Femur (tissue), 1 donor: ENCODE measurements at regions not wholly inside any gene's neighbourhood (a gene's known extent, or its start where the extent isn't known, plus 50 kb on each side); places are given as distances from the start of the nearest gene placed in this dataset.
A peak's percentile ranks its signal among the peaks of the same experiment; 100 is the strongest.

Source experiments
- DNase-seq: peaks from one replicate; pipeline ENCODE4 v3.0.0-alpha.2; 2017

DNA sequence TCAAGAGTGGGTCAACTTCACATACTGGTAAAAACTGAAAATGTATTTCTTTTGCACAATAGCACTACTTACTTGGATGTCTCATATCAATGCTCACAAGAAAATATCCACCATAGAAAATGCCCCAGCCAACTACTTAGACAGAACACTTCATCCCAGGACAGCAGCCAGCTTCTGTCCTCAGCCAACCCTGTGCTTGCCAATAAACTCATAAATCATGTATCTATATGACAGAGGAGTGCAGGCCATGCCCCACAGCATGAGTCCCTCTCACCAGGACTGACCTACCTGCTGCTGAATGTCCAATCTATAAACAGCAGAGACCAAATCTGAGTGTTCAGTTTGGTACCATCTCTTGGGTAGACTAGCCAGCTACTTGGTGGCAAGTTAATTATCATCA is 179.3 kb downstream of the OMA1 start:
- no peak for DNase-seq

DNA sequence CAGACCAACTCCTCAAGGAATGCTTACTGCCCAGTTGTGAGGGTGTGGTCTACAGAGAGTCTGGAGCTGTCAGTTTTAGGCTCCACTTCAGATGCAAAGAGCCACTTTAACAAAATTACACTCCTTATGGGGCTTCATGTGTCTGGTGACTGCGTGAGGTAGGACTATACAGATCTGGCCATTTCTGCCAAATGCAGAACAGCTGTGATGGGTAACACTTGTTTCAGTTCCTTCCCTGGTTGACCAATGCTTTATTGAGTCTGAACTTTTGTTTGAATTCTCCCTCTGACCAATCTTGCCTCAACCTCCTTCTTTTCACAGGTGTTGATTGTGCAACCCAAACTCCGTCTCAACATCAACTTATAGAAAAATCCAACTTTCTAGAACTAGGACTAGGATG is 181.2 kb downstream of the OMA1 start:
- DNase-seq, result no peak

DNA sequence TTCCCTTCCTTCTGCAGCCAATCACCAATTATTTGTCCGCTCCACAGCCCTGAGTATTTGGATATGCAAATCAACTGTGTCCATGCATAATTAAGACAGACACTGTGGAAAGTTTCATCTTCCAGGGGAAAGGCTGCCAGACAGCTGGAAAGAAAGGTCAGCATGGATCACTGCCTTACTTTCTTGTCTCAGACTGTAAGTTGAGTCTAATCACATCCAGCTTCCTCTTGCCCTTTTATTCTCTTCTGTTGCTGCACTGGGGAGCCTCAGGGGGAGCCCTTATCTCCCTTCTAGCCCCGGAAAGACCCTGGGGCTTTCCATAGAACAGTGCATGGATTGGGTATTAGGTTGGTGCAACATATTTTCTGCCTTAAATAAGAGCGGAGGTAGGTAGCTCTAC is 182.9 kb downstream of the OMA1 start:
- no peak for DNase-seq

- DNase-seq, result no peak
Measured at GRCh38 chr1:58361134-58361533, 185.4 kb downstream of the OMA1 start.

DNA sequence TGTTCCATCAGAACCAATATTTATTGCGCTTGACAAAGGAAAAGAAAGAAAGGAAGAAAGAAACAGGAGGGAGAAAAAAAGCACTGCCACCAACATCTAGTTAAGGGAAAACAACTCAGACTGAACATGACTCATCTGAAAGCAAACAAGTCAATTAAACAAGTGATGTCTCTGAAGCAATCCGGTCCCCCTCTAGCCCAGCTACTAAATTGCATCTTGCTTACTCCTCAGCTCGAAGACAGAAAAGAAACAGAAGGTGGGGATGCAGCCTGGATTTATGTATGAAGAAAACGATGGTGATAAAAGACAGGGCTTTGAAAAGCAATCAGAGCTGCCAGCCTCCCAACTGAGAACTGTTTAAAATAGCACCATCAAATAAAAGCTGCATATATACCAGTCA is 188.2 kb downstream of the OMA1 start:
- no peak for DNase-seq

GRCh38 chr1:58356402-58356801 is 190.1 kb downstream of the OMA1 start:
- DNase-seq, result no peak

- no peak for DNase-seq
Measured at GRCh38 chr1:58353168-58353567, 193.4 kb downstream of the OMA1 start.

GRCh38 chr1:58352476-58353092 is 193.9 kb downstream of the OMA1 start:
- no peak for DNase-seq

- peak; percentile 24 for DNase-seq
Measured at GRCh38 chr1:58346036-58346355, 200.5 kb downstream of the OMA1 start.

DNA sequence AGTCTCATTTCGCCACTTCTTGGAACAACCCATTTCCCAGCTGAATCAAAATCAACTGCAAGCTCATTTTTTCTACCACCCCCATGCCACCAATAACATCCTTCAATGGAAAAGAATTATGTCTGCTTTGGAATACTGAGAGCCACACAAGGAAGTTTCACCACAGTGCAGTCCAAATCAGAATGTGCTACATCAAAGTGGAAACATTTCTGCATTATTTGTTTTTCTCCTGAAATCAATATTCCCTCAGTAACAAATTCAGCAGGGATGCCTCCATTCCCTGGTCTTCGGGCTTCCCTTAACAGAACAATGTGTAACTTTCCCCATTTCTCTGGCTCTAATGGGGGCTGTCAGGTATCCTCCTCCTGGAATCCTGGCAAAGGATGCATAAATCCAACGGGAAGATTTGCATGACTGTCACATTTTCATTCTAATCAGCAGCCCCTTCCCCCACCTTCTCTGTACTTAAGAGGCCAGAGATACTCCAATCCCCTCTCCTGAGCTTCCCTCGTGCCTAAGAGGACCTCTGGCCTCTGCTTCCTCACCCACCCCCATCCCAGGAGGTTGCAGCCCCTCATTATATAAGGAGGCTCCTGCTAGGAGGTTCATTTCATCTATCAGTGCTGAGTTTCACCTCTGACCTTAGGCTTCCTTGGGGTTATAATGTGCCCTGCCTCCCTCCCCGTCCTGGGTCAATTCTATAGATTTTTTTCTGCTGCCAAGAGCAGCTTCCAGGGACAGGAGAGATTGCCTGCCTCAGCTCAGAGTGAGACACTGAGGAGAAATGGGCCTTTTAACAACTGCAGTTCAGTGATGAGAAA is 201.1 kb downstream of the OMA1 start:
- no peak for DNase-seq

- DNase-seq, result no peak
Measured at GRCh38 chr1:58340185-58340584, 206.3 kb downstream of the OMA1 start.

DNA sequence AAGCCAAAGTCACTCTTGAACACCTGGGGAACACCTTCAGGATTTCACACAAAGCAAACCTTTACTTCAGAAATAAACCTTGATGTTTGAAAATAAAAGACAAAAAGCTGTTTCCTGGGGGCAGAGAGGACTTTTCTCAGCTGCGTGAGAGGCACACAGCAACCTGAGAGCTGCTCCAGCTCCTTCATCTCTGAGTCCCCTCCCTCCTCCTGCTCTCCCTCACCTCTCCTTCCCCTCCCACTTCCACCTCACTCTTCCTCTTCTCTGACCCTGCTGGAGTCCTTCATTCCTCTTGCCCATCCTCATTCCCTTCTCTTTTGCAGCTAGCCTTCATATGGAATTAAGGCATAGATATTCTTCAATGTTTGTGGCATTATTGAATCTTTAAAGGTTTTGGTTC is 208.4 kb downstream of the OMA1 start:
- DNase-seq, result no peak

- no peak for DNase-seq
Measured at GRCh38 chr1:58333511-58333910, 213.0 kb downstream of the OMA1 start.

DNA sequence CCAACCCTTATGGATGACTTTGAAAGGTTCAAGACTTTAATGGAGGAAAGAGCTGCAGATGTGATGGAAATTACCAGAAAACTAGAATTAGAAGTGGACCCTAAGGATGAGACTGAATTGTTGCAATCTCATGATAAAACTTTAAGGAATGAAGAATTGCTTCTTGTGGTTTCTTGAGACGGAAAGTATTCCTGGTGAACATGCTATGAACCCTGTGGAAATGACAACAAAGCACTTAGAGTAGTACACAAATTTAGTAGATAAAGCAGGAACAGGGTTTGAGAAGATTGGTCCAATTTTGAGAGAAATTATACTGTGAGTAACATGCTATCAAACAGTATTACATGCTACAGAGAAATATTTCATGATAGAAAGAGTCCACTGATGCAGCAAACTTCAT is 215.4 kb downstream of the OMA1 start:
- DNase-seq, result no peak

- DNase-seq, result no peak
Measured at GRCh38 chr1:58325866-58326265, 220.7 kb downstream of the OMA1 start.

DNA sequence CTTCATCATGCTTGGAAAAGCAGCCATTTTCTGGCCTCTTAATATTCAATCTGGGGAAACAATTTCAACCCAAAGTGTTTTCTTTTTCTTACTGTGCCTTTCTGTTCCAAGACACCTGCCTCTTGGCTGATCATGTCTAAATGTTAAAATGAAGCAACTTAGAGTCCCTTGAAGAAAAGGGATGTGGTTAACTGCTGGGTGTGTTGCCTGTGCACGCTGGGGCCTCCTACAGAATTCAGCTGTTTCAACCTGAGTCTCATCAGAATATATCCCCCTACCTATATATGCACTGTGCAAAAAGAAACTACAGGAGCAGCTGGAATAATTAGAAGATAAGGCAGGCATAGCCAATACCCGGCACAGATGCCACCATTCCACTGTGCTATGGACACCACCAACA is 222.0 kb downstream of the OMA1 start:
- no peak for DNase-seq

GRCh38 chr1:58318157-58319005 is 228.1 kb downstream of the OMA1 start:
- no peak for DNase-seq

DNA sequence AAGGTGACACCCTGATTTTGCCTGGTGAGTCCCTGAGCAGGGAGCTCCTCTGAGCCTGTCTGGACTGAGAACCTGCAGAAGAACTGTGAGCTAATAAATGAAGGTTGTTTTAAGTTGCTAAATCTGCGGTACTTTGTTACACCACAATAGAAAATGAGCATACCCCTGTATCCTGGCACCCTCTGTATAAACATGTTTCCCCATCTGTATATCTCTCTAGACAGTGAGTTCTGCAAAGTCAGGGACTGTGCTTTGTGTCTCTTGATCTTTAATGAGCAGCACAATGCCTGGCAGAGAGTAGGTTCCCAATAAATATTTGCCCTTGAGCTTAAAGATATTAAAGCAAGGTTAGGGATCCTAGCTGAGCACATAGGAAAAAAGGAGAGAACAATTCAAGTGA is 228.8 kb downstream of the OMA1 start:
- DNase-seq, result no peak

DNA sequence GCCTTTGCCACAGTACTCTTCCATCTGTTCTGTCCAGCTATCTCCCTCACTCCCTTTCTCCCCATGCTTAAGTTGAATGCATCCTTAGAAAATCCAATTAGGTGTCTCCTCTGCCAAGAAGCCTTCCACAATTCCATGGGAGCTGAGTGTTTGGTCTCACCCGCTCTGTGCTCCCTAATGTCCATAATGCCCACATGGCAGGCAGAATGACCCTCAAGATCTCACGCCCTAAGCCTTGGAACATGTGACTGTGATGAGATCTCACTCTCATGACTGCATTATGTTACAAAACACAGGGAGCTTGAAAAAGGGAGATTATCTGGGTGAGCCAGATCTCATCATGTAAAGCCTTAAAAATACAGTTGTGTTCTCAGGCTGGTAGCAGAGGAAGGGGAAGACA is 229.4 kb downstream of the OMA1 start:
- DNase-seq, result no peak

DNA sequence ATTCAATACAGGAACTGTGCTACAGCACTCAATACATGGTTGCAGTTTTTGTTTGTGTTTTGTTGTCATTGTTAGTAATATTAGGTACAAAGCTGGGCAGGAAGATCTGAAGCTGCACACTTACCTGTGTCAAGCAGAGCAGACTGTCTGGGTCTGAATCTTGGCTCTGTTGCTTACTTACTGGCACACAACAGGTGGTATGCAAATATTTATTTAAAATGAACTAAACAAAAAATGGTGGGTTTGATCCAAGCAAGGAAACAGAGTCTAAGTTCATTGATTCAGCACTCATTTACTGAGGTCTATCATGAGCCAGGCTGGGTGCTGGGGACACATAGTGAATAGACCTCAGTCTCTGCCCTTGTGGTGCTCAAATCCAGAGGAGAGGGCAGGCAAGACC is 230.4 kb downstream of the OMA1 start:
- DNase-seq, result no peak

GRCh38 chr1:58312971-58313563 is 233.5 kb downstream of the OMA1 start:
- DNase-seq, result no peak

DNA sequence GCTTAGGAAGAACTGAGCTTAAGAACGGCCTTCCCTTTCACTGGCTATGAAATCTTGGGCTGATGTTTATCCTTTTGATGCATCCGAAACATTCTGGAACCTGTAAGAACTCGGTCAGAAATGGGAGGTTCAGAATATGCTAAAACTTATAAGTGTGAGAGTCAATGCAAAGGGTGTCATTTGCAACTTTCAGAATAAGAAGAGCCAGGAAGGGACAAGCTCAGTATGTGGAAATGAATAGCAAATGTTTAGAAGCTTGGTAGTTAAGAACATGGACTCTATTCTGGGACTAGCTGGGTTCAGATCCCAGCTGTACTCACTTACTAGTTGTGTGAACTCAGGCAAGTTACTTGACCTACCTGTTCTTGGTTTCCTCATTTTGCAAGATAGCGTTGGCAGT is 234.1 kb downstream of the OMA1 start:
- DNase-seq, result no peak

GRCh38 chr1:58310881-58311280 is 235.6 kb downstream of the OMA1 start:
- no peak for DNase-seq

DNA sequence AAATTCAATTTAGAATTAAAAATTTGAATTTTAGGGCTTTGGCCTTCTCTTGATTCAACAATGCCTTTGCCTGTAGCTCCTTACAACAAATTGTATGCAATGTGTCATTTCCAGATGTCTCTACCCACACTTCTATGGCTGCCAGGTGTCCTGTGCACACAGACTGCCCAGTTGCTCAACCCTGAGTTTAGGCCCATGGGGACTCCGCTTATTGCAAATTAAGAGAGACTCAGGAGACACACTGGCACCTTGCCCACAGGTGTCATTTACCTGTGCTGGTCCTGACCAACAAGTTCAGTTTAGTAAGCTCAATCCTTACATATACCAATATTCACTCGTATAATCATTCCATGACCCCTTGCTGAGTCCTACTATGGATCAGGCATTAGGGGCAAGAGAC is 236.1 kb downstream of the OMA1 start:
- DNase-seq, result no peak
